ENCODE measurements at regions not wholly inside any gene's neighbourhood (a gene's known extent, or its start where the extent isn't known, plus 50 kb on each side); places are given as distances from the start of the nearest gene placed in this dataset.
"Not testable (repeated sequence)": the region's sequence is repeated elsewhere in the genome, so short reads cannot be mapped to it uniquely, and the experiment has no call there.

DNA sequence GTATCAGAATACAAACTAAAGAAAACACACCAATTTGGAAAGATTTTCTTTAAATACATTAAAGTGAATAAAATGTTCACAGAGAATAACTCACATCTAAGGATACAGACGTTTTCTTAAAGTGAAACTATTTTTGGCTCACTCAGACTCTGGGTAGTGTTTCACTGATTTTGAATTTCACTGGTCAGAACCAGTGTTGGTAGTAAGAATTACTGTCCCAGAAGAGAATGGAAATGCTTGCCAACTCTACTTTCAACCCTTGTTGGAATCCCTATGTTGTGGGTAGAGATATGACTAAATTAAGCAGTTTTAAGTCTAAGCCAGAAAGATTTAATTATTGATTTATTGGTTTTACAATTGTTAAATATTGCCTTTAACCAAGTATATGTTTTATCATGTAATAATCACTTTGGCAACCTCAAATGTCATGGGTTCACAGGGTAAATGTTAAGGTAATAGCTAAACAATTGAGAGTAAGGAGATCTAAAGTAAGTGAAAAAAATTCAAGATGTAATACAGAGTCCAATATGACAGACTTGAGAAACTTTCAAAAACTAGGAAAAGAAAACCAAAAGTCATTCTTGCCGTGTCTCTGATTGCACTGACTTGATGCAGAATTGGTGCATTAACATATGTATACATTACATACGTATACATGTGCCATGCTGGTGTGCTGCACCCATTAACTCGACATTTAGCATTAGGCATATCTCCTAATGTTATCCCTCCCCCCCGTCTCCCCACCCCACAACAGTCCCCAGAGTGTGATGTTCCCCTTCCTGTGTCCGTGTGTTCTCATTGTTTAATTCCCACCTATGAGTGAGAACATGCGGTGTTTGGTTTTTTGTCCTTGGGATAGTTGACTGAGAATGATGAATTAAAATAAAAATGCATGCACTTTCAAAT is 1517.2 kb upstream of the TPTE start:
- not testable (repeated sequence) for TF ChIP-seq POLR2AphosphoS5 (IDR thresholded peaks at IDR 0.05; ENCODE audit: insufficient read depth in 1 of 2, low read depth in 1 of 2); CTCF (IDR thresholded peaks at IDR 0.05)

Data from vagina (tissue), 2 donors.